ENCODE measurements at regions not wholly inside any gene's neighbourhood (a gene's known extent, or its start where the extent isn't known, plus 50 kb on each side); places are given as distances from the start of the nearest gene placed in this dataset.

DNA sequence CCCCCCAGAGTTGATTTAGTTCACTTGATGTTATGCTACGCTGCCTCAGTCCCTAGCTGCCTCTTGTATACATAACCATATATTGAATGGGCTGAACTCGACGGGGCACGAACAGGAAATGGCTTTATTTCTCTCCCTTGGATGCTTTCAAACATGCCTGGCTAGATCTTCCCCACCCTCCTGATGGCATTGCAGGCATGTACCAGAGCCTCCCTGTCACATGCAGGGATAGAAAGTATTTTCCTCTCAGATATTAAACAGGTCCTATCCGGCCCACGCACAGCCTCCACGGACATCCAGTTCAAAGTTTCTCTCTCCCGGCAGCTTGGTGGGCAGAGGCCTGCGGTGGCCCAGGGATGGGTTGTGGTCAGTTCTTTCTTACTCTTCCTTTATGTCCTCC, 422.1 kb downstream of the RPS24 start:
- TF ChIP-seq CTCF (IDR thresholded peaks at IDR 0.05; ENCODE audit: low read length) (no peak), EZH2 (IDR thresholded peaks at IDR 0.05; ENCODE audit: borderline replicate concordance, low read length) (no peak)
